ENCODE measurements at regions not wholly inside any gene's neighbourhood (a gene's known extent, or its start where the extent isn't known, plus 50 kb on each side); places are given as distances from the start of the nearest gene placed in this dataset.
A peak's percentile ranks its signal among the peaks of the same experiment; 100 is the strongest.

DNA sequence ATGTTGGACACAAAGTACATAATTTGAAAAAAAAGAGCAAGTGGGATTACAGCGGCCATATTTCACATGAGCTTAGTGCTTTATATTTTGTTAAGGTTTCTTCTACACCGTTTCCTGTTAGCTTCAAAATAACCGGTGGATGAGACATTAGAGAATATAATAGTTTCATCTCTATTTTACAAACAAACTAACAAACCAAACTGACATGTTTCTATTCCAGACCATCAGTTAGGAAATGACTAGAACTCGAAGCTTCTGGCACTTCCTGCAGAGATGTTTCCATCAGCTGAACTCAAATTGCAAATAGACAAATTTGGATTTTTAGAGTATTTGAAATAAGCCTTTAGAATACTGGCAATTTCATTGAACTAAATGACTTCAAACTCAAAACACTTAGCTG, 86.5 kb downstream of the MTRR start:
- DNase-seq: no peak

DNA sequence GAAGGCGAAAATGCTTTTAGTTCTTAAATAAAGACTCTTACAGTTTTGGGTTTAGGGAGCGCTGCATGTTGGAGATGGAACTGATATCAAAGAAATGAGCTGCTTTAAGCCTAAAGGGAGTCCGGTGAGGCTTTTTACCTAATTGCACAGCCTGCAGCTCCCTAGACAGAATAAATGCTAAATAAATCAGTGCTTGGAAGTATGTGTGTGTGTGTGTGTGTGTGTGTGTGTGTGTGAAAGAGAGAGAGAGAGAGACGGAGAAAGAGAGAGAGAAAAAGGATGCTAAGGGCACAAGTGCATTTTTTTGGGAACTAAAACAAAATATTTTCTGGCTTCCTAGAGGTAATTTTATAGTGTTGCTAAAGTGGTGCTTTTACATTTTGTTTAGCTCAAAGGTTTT, 88.4 kb downstream of the MTRR start:
- DNase-seq: no peak

DNA sequence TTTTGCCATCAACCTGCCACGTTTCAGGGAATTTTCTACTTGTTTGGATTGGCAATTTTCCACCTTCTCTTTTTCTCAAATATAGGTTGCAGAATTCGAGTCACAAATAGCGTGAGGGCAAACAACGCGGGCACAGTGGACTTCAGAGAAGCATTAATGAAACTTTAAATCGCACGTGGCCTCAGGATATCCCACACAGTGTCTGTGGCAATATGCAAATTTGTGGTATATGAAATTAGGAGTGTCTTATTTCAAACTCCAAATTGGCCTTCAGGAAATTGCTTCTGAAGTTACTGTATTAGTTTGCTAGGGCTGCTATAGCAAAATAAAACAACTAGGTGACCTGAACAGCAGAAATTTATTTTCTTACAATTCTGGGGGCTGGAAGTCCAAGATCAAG, 91.2 kb downstream of the MTRR start:
- peak; percentile 28 to 55 for DNase-seq

DNA sequence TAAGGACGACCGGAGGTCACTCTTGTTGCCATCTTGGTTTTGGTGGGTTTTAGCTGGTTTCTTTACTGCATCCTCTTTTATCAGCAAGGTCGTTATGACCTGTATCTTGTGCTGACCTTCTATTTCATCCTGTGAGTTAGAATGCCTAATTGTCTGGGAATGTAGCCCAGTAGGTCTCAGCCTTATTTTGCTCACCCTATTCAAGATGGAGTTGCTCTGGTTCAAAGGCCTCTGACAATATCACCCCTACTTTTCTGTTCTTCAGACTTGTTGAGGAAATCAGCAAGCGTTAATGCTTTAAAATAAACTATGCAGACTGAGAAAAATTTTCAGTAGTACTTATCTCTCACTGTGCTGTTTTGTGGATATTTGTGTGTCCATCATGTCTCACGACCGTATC, 92.6 kb downstream of the MTRR start:
- DNase-seq: no peak

DNA sequence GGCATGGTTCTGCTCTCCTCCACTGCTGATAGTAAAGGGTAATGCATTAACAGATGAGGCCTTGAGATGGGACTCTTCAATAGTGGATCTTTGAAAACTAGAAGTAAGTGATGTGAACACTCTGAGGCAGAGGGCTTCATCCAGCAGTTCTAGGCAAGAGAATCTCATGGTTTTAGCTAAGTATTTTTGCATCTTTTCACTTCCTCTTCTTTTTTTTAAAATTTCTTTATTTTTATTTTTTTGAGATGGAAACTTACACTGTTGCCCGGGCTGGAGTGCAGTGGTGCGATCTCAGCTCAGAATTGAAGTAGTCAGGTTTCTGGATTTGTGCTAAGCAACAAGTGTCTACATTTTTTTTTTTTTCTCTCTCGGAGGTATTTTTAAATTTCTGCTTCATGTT, 101.9 kb downstream of the MTRR start:
- no peak for DNase-seq

DNA sequence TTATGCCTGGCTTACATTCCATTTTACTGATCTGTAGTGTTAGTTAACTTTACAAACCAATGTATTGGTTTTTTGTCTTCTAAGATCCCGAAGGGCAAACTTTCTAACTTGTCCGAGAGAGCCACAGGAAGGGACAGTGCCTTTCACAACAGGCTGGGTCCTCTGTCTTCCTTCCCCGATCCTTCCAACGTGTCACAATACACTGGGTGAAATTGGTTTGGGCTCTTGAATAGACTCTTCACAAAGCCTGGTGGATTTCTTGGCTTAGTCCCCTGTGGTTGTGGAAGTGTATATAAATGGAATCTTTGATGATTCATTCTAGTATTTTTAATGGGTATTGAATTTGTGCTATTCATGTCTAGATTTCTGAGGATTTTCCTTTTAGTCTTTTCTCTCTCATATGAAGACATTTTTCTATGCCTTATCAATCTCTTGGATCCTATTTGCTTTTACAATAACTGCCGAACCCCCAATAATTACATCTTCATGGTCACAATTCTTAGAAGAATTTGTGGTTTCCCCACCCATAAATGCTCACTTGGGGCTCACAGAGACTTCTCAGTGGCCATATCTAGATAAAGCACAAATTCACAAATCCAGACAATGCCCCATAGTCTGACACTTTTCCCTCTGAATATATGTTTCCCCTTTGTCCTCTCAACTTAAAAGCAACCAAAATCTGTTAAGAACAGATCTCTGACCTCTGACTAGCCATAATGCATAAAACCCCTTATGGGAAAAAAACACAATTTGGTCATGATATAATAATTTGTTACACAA, 107.7 kb downstream of the MTRR start:
- DNase-seq: no peak

DNA sequence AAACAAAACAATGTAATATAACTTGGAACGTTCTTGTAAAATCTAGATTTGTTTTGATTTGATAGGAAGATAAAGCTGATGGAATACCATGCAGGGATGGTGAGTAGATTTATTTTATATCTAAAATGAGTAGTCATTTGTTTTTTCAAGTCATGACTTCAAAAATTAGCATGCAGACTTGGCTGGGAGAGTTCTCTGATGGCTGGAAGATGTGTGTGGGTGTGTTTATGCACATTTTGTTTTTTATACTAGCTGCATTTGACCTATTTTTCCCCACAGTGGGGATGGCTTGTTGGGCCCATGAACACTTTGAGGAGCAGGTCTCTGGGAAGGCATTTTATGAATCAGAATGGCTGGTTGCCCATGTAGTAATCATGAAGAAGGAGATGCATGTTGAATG, 109.2 kb downstream of the MTRR start:
- no peak for DNase-seq

DNA sequence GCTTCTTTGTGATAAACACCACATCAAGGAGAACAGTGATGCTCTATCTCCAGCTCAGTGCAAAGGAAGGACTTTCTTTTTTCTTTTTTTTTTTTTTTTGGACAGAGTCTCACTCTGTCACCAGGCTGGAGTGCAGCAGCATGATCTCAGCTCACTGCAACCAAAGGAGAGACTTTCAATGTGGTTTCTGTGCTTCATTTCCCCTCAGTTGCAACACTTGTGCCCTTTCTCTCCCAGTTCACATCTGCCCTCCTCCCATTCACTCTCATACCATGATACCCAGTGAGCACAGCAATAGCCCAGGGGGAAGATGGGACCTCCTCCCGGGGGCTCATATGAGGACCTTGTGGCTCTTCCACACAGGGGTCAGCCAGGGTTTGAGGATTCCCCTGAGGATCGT, 110.0 kb downstream of the MTRR start:
- no peak for DNase-seq

DNA sequence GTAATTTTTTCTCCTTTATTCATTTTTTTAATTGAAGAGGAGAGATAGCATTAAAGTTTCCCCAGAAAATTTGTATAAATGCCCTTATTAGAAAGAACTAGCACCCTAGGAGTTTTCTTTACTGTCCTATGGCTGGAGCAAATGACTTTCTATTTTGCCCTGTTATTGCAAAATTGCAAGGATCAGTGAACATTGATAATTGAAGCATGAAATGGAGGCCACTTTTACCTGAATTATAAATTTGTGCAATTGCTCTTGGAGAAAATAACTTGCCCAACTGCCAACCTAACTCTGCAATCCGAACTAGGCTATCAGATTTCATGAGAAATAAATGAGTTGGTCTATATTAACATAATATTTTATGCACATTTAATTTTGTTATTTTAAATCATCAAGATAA, 111.9 kb downstream of the MTRR start:
- DNase-seq: no peak

DNA sequence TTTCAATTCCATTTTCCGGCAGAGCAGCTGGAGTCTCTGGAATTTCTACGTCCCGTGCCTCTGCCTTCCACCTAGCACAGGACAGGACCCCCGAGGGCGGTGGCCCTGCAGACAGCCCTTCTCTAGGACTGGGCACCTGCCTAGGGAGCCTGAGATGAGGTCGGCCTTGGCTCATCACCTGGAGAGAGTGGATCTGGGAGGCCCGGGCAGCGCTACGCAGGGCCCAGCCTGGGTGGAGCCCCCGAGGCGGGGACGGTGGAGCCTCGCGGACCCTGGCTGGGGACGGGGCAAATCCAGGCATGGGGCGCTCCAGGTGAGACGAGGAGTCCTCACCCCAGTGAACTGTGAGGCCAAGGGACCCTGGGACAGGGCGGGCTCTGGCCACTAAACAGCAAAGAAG, 114.5 kb downstream of the MTRR start:
- DNase-seq: no peak

DNA sequence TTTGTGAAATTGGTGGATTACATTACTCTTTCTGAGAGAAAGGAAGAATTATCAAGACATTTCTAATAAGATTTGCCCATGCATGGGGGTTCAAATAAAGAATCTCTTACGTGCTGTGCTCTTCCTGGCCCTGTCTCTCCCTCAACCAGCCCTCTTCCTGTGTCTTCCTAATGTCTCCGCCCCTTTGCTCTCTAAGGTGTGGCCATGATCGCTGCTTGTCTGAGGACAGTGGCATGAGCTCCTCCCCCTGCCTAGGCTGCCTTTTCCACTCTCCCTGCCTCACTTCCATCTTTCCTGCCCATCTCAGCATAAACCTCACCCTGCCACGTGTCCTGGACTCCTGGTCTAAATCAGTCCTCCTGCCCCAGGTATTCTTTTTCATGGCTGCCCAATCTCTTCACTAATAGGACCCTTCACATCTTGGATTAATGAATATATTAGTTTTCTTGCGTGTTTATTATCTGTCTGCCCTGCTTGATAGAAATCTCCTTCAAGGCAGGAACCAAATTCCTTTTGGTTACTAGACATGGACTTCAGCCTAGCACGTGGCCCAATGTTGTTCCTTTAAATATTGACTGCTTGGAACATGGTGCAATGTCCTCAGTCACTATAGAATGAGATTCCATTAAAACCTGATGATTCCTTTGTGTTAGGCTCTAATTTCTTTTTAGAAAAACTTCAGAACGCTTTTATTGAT, 122.3 kb downstream of the MTRR start:
- DNase-seq: peak in 1 of 2 experiments; percentile 8

DNA sequence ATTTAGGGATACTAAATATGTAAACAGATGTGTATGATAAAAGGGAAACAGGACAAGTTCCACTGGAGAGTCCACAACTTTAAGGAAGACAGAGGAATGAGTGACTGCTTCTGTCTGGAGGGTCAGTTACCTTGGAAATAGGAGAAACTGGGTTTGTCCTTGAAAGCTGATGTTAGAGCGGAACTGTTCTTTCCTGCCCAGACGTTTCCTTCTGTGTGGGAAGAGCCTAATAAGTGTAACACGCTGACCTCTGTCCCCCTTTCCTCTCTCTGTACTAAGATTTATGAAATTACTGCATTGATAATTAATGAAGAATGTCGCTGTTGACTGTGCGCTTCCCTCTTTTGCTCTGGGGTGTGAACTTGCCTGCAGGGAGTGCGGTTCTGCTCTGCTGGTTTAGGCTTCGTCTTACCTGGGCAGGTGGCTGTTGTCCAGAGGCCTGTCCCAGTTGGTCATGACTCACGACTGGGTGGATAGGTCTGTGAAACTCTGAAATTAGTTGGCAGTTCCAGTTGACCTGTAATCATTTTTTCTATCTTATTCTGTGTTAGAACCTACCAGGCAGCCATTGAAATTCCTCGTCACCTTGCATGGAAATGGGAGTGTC, 126.8 kb downstream of the MTRR start:
- DNase-seq: no peak

DNA sequence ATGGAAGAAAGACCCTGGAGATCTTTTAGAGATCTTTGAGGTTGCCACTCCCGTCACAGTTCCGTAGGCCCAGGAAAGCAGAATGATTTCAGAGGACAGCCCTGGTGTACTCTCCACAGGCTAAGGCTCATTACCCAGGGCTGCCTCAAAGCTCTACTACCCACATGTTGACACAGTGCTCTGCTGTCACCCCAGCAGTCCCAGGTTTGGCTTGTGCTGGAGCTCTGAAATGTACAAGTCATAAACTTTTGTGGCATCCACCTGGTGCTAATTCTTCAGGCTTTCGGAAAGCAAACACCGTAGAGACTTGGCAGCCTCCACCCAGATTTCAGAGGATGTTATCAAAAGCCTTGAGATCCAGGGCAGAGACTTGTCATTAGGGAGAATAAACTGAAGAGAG, 136.5 kb downstream of the MTRR start:
- no peak for DNase-seq

DNA sequence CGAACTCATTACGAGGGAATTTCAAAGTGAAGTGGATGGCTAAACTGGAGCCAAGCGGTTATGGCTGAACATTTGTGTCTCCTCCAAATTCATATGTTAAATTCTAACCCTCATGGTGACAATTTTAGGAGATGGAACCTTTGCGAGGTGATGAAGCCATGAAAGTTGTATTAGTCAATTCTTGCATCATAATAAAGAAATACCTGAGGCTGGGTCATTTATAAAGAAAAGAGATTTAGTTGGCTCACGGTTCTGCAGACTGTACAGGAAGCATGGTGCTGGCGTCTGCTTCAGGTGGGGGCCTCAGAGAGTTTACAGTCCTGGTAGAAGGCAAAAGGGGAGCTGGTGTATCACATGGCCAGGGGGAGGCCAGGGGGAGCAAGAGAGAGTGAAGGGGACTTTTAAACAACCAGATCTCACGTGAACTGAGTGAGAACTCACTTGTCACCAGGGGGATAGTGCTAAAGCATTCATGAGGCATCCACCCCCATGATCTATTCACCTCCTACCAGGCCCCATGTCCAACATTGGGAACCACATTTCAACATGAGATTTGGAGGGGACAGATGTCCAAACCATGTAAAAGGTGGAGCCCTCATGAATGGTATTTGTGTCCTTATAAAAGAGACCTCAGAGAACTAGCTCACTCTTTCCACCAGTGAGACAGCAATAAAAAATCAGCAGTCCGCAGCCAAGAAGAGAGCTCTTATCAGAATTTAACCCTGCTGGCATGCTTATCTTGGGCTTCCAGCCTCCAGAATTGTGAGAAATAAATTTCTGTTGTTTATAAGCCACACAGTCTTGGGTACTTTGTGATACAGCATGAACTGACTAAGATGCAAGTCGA, 143.4 kb downstream of the MTRR start:
- DNase-seq: peak in 1 of 2 experiments; percentile 4

DNA sequence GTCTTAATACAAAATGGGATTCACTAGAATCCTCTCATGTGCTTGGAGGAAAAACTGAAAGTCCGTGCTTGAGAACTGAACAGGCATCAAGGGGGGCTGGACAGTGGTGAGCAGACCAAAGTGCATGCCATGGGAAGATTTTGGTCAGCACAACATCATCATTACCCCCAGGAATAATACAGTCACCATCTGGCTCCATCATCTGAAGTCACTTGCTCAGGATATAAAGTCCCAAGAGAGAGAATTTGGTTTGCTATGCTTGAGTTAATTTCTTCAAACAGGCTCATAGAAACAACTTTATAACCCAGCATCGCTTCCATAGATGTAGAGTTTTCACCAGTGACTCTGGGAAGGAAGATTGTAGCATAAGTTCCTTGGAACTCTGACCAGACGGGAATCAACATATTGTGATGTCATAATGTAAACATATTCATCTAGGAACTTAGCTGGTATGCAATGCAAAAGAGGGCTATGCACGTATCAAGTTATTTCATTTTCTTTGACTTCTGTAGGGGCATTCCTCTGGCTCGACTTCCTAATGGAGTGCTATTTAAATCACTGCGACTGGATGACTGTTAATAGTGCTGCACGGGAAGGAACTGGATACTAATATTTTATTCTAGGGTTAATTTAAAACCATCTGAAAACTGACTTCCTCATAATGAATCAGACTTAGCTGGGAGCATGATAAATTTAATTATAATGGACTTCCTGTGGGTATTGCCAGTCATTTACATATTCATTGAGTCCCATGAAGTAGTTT, 145.2 kb downstream of the MTRR start:
- DNase-seq: no peak

DNA sequence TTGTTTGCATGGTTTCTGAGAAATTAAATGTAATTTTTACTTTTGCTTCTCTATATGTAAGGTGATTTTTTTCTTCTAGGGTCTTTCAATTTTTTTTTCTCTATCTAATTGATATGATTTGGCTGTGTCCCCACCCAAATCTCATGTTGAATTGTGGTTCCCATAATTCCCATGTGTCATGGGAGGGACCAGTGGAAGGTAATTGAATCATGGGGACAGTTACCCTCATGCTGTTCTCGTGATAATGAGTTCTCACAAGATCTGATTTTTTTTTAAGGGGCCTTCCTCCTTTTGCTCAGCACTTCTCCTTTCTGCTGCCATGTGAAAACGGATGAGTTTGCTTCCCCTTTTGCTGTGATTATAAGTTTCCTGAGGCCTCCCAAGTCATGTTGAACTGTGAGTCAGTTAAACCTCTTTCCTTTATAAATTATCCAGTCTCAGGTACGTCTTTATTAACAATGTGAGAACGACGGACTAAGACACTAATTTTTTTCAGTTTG, 150.8 kb downstream of the MTRR start:
- DNase-seq: no peak

DNA sequence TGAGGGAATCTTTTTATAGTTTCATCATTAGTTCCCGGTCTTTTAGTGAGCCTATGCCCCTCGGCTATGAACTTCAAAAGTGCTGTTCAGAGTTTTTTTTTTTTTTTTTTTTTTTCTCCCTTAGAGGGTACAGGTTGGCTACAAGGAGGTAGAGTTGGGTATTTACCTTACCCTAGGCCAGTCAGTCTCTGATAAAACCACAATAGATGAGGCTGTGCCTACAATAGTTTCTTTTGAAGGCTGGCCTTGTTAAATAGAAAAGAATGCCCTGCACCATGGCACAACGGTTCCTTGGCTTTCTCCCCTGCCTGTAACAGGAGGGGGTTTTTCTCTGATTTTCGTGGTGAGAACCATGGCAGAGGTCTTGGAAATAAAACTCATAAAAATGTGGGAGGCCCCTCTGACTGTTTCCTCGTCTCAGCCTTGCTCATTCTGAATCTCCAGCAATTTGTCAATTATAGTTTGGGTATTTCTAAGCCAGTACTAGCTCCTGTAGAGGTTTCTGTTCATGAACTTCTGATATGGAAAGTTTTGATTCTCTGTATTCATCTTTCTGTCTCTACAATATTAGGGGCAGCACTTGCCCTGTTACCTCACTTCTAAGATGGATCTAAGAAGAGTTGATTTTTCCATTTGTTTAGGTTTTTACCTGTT, 152.0 kb downstream of the MTRR start:
- DNase-seq: no peak

DNA sequence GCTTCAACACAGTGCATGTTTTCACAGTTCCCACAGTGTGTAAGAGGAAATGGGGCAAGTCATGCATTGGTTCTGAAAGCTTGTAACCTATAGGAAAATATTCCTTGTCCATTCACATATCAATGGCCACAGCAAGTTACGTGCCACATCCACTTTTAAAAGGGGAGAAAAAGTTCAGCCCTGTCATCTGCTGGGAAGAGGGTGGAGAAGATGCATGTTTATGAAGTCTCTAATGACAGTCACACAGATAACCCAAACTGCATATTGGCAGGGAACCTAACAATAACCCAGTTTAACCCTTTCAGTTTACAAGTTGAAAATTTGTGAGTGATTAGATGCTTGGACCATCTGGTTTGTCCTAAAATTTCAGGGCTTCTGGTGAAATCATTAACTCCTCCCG, 159.3 kb downstream of the MTRR start:
- no peak for DNase-seq

DNA sequence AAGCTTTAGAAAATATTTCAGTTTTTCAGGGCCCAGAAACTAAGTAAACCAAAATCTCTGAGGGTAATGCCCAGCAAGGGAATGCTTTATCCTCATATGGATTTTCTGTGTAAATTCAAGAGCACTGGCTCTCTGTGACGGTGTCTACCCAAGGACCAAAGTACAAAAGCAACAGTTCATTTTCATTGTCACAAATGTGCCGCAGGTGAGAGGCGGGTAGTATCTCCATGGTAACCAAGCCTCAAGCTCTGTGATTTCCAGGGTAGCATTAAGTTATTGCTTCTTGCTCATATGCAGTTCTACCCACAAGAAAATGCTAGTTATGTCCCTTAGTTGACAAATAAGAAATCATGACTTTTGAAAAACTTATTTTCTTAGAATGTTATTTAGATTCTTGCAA, 164.3 kb downstream of the MTRR start:
- peak in 1 of 2 experiments; percentile 21 for DNase-seq

DNA sequence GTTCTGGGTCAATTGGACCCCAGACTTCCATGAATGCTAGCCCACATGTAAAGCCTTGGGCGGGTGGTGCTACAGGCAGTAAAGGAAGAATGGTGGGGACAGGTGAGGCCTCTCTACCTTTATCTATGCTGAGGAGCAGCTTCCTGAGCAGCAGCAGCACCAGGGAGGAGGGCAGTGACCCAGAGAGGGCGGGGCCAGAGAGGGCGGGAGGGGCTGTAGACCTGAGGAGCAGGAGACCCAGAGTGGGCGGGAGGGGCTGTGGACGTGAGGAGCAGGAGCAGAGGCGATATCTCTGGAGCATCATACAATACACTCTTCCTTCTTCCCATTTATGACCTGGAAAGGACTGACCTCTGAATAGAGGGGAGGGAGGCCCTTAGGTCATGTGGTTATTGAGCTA, 165.9 kb downstream of the MTRR start:
- no peak for DNase-seq

DNA sequence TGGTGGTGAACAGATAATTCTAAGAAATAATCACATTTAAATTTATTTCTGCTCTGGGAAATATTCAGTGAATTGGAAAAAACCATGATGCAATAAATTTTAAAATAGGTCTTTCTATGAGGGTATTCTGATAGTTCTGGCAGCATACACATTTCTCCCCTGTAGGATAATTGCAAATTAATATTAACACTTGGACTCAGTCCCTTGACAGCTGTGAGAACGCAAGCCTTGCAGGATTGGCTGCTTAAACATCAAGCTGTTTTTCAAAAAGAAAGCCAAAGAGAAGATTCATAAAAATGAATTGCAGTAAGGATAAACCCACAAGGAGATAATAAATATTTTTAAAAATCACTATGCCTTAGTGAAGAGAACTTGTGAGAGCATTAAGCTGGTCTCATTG, 180.0 kb downstream of the MTRR start:
- no peak for DNase-seq
